ENCODE measurements at regions not wholly inside any gene's neighbourhood (a gene's known extent, or its start where the extent isn't known, plus 50 kb on each side); places are given as distances from the start of the nearest gene placed in this dataset.

DNA sequence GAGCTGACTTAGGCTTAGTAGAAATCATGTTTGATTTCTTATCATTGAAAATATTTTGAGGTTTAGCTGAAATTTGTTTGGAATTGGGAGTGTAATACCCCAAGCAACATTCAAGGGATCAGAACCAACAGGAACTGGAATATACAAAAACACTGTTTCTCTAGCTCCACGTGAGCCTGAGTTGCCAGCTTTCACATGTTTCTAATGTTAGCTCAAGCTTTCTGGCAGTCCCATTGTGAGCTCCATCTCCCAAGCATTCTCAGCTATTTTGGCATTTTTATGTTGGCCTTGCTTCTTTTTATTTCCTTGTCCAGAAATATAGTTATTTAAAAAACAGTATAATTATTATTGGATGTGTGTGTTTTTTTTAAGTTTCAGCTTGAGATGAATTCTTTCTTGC lies 427.1 kb upstream of the DPH6 start:
- Histone ChIP-seq H2AK5ac (ENCODE audit: low read depth, low read length) (no peak overlapping the region), H2AFZ (replicated peaks; ENCODE audit: low read length, poor library complexity) (no peak overlapping the region), H3K9me3 (ENCODE audit: control insufficient read depth, insufficient read depth, low read length) (no peaks in the 10 kb centered on the region), H2BK5ac (ENCODE audit: low read depth, low read length, poor library complexity, severe bottlenecking) (no peak overlapping the region), H3K9ac (ENCODE audit: low read depth, low read length) (no peak overlapping the region), H3K79me1 (ENCODE audit: low read depth in 1 of 2, low read length in 2 of 2) (no peaks in the 10 kb centered on the region), H4K5ac (ENCODE audit: low read depth, low read length) (no peak overlapping the region), H3K14ac (replicated peaks; ENCODE audit: low read depth, low read length) (no peak overlapping the region), H4K8ac (ENCODE audit: low read depth in 2 of 2, low read length in 2 of 2) (no peak overlapping the region), H3K27ac (ENCODE audit: insufficient read depth, low read length) (no peak overlapping the region), H2BK120ac (ENCODE audit: low read depth, low read length) (no peak overlapping the region), H3K56ac (ENCODE audit: extremely low read depth, insufficient read depth, low read length) (no peak overlapping the region), H3K4me1 (ENCODE audit: control insufficient read depth, insufficient read depth, low read length) (no peaks in the 10 kb centered on the region), H3K23ac (ENCODE audit: low read depth, low read length) (no peak overlapping the region), H3K4ac (ENCODE audit: low read depth, low read length) (no peak overlapping the region), H4K20me1 (ENCODE audit: insufficient read depth, low read length) (no peaks in the 10 kb centered on the region), H2BK20ac (ENCODE audit: low read depth, low read length) (no peak overlapping the region), H3K4me3 (ENCODE audit: insufficient read depth, low read depth, low read length) (no peak overlapping the region), H3K18ac (ENCODE audit: low read depth, low read length) (no peak overlapping the region), H3K9me1 (ENCODE audit: insufficient read depth, low read length) (no peaks in the 10 kb centered on the region), H4K91ac (ENCODE audit: insufficient read depth, low read depth, low read length) (no peak overlapping the region), H2AK9ac (replicated peaks; ENCODE audit: low read depth, low read length, poor library complexity) (no peak overlapping the region), H3K27me3 (ENCODE audit: control insufficient read depth, insufficient read depth, low read length) (no peaks in the 10 kb centered on the region), H3K4me2 (ENCODE audit: low read depth, low read length) (no peak overlapping the region), H2BK15ac (ENCODE audit: low read depth, low read length) (no peak overlapping the region), H3K36me3 (ENCODE audit: control insufficient read depth, insufficient read depth, low read length) (no peaks in the 10 kb centered on the region)
- ChIA-PET POLR2A (ENCODE audit: unreplicated experiment) (no interaction called here), CTCF (interaction anchor here (0.5 kb wide), 1 partner anchor 32 kb away, joined by 3 read pairs; no protein-coding TSS in a partner anchor)
- no TSS peak for BruUV-seq (replicated peaks)
- dilution Hi-C loops (cut with HindIII; ENCODE audit: low sequenced_read_pairs, unreplicated experiment), result no loop called here
- DNase-seq (no peak), ATAC-seq (ENCODE audit: low read depth) (no peak)
- intact Hi-C loops (cut with micrococcal nuclease), result no loop called here
- no peak for TF ChIP-seq ELK1 (IDR thresholded peaks at IDR 0.05; ENCODE audit: borderline replicate concordance, low read depth, low read length)
- TF ChIP-seq RFX5 (IDR thresholded peaks at IDR 0.05; ENCODE audit: low read depth, low read length), result no peak
- TF ChIP-seq RAD21 (IDR thresholded peaks at IDR 0.05; ENCODE audit: low read length), result no peak
- TF ChIP-seq MAFK (IDR thresholded peaks at IDR 0.05; ENCODE audit: low read depth, low read length), result no peak
- TF ChIP-seq, protein P1, sequence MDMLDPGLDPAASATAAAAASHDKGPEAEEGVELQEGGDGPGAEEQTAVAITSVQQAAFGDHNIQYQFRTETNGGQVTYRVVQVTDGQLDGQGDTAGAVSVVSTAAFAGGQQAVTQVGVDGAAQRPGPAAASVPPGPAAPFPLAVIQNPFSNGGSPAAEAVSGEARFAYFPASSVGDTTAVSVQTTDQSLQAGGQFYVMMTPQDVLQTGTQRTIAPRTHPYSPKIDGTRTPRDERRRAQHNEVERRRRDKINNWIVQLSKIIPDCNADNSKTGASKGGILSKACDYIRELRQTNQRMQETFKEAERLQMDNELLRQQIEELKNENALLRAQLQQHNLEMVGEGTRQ (IDR thresholded peaks at IDR 0.05; ENCODE audit: low read depth, low read length), result no peak
- TF ChIP-seq RCOR1 (IDR thresholded peaks at IDR 0.05; ENCODE audit: insufficient replicate concordance, low read length), result no peak
- in situ Hi-C loops (cut with MboI; ENCODE audit: low sequenced_read_pairs), result no loop called here
- no CpG with 5 or more reads among the region's 1 CpG for WGBS, 2 experiments (ENCODE audit: extremely low coverage in 2 of 2, insufficient read length in 1 of 2)

Measured in IMR-90 (cell line).